T-helper 2 cell treated with Interferon-gamma antibody and Interleukin-4, amounts not matched to agents 100 ng/mL and 5 ng/mL, for 36 hours (primary cell): ENCODE measurements at regions not wholly inside any gene's neighbourhood (a gene's known extent, or its start where the extent isn't known, plus 50 kb on each side); places are given as distances from the start of the nearest gene placed in this dataset.
"Not testable (repeated sequence)": the region's sequence is repeated elsewhere in the genome, so short reads cannot be mapped to it uniquely, and the experiment has no call there.

ENCODE experiments used
- intact Hi-C: fragments of 100-400 bp; cut with micrococcal nuclease; formaldehyde crosslinking; loops from one replicate; pipeline ENCODE4 v1.15.1; 2023

GRCh38 chr5:87787086-87787485, 374.4 kb upstream of the CCNH start:
- intact Hi-C loops, result no loop called here

GRCh38 chr5:87786471-87786870, 373.7 kb upstream of the CCNH start:
- intact Hi-C loops, result no loop called here

GRCh38 chr5:87785554-87786335, 373.0 kb upstream of the CCNH start:
- intact Hi-C loops, result no loop called here

- intact Hi-C loops, result no loop called here
Measured at GRCh38 chr5:87784879-87785495, 372.3 kb upstream of the CCNH start.

GRCh38 chr5:87784311-87784710, 371.6 kb upstream of the CCNH start:
- intact Hi-C loops, result no loop called here

- intact Hi-C loops, result no loop called here
Measured at GRCh38 chr5:87782916-87783315, 370.2 kb upstream of the CCNH start.

- intact Hi-C loops, result loop anchor here (1.0 to 2.0 kb wide), 5 partner anchors 359 to 947 kb away; no protein-coding TSS in a partner anchor
Measured at GRCh38 chr5:87781976-87782375, 369.2 kb upstream of the CCNH start.

GRCh38 chr5:87780831-87781760, 368.4 kb upstream of the CCNH start:
- intact Hi-C loops, result loop anchor here (1.0 to 2.0 kb wide), 5 partner anchors 360 to 948 kb away; no protein-coding TSS in a partner anchor

GRCh38 chr5:87778876-87779275, 366.1 kb upstream of the CCNH start:
- intact Hi-C loops, result no loop called here

- intact Hi-C loops, result no loop called here
Measured at GRCh38 chr5:87777877-87778276, 365.1 kb upstream of the CCNH start.

- intact Hi-C loops, result no loop called here
Measured at GRCh38 chr5:87776785-87777184, 364.1 kb upstream of the CCNH start.

GRCh38 chr5:87776302-87776701, 363.6 kb upstream of the CCNH start:
- intact Hi-C loops, result not testable (repeated sequence)

- intact Hi-C loops, result no loop called here
Measured at GRCh38 chr5:87775228-87775627, 362.5 kb upstream of the CCNH start.

- intact Hi-C loops, result no loop called here
Measured at GRCh38 chr5:87774804-87775203, 362.1 kb upstream of the CCNH start.

- intact Hi-C loops, result no loop called here
Measured at GRCh38 chr5:87770601-87771121, 357.9 kb upstream of the CCNH start.

GRCh38 chr5:87770016-87770570, 357.4 kb upstream of the CCNH start:
- intact Hi-C loops, result no loop called here

GRCh38 chr5:87769157-87769556, 356.4 kb upstream of the CCNH start:
- intact Hi-C loops, result no loop called here

GRCh38 chr5:87768190-87768589, 355.5 kb upstream of the CCNH start:
- intact Hi-C loops, result no loop called here

GRCh38 chr5:87765009-87765408, 352.3 kb upstream of the CCNH start:
- intact Hi-C loops, result no loop called here

- intact Hi-C loops, result no loop called here
Measured at GRCh38 chr5:87762631-87763030, 349.9 kb upstream of the CCNH start.

- intact Hi-C loops, result no loop called here
Measured at GRCh38 chr5:87756951-87757350, 344.2 kb upstream of the CCNH start.
